DOHH2 (cell line): ENCODE measurements at regions not wholly inside any gene's neighbourhood (a gene's known extent, or its start where the extent isn't known, plus 50 kb on each side); places are given as distances from the start of the nearest gene placed in this dataset.

Experiments
- H3F3A ChIP-seq: fragments of 200-600 bp; sonication (generic), shearing (Covaris generic); 2 replicates; pipeline ENCODE4 v1.6.0; 2016; ENCODE audit warnings: antibody characterized with exemption, mild to moderate bottlenecking; ENCODE audit not compliant: control insufficient read depth, insufficient read depth
- H3K27ac ChIP-seq: fragments of 200-600 bp; sonication (generic); 2 replicates; pipeline ENCODE4 v1.5.1; 2014; ENCODE audit warnings: low read depth, mild to moderate bottlenecking, low read length, moderate library complexity
- H3K27me3 ChIP-seq: fragments of 200-600 bp; sonication (generic); 2 replicates; pipeline ENCODE4 v1.6.1; 2014; ENCODE audit warnings: mild to moderate bottlenecking, low read length, mixed read lengths; ENCODE audit not compliant: control insufficient read depth
- H3K36me3 ChIP-seq: fragments of 200-600 bp; sonication (generic); 2 replicates; pipeline ENCODE4 v1.6.1; 2014; ENCODE audit warnings: mild to moderate bottlenecking, low read length, moderate library complexity, mixed read lengths; ENCODE audit not compliant: control insufficient read depth
- H3K4me1 ChIP-seq: fragments of 200-600 bp; sonication (generic); 2 replicates; pipeline ENCODE4 v1.6.1; 2014; ENCODE audit warnings: mild to moderate bottlenecking, low read length, mixed read lengths; ENCODE audit not compliant: control insufficient read depth
- H3K4me2 ChIP-seq: fragments of 200-600 bp; sonication (generic); 2 replicates; pipeline ENCODE4 v1.6.0; 2014; ENCODE audit warnings: mild to moderate bottlenecking, low read length, moderate library complexity
- H3K4me3 ChIP-seq: fragments of 200-600 bp; sonication (generic); 2 replicates; pipeline ENCODE4 v1.5.1; 2014; ENCODE audit warnings: mild to moderate bottlenecking, low read length, mixed read lengths
- H3K79me2 ChIP-seq: fragments of 200-600 bp; sonication (generic); 2 replicates; pipeline ENCODE4 v1.6.1; 2014; ENCODE audit warnings: mild to moderate bottlenecking, low read length, mixed read lengths; ENCODE audit not compliant: control insufficient read depth
- H3K9me2 ChIP-seq: fragments of 200-600 bp; sonication (generic); replicated peaks from 2 replicates; pipeline ENCODE4 v1.6.1; 2014; ENCODE audit warnings: mild to moderate bottlenecking, low read length, mixed read lengths; ENCODE audit not compliant: control insufficient read depth
- H3K9me3 ChIP-seq: fragments of 200-600 bp; sonication (generic); 2 replicates; pipeline ENCODE4 v1.6.1; 2014; ENCODE audit warnings: antibody characterized with exemption, low read length, mixed read lengths; ENCODE audit not compliant: control insufficient read depth, insufficient read depth
- H4K20me1 ChIP-seq: fragments of 200-600 bp; sonication (generic); 2 replicates; pipeline ENCODE4 v1.6.0; 2014; ENCODE audit warnings: low read depth, mild to moderate bottlenecking, antibody characterized with exemption, low read length, moderate library complexity; ENCODE audit not compliant: control insufficient read depth, insufficient read depth
- CTCF ChIP-seq: fragments of 200-600 bp; sonication (generic); IDR thresholded peaks from one replicate; pipeline ENCODE4 v1.5.1; 2014; ENCODE audit warnings: antibody characterized with exemption, mild to moderate bottlenecking, low read depth, low read length; ENCODE audit not compliant: poor library complexity, severe bottlenecking
- EZH2phosphoT487 ChIP-seq: fragments of 200-600 bp; sonication (generic); IDR thresholded peaks from 2 replicates; pipeline ENCODE4 v1.6.1; 2017; ENCODE audit warnings: borderline replicate concordance, mild to moderate bottlenecking, antibody characterized with exemption, low read length, moderate library complexity, mixed read lengths

DNA sequence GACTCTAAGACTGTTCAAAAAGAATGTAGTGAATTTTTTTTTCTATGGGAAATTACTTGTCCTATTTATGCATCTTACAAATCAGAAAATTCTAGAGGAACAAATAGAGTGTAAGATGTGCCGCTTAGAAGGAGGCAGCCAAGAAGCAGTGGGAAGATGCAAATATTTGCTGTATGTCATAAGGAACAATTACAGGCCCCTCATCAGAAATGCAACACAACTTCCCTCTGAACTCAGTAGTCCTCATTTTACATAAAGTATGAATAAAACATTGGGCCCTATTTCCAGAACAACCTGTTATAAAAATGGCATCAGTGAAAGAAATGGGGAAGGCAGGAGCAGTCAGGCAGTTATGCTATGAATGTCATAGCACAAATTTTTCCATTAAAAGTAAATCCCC is 50.7 kb upstream of the SCG2 start:
- H3K4me2 ChIP-seq = no peak overlapping the region
- H3K4me3 ChIP-seq = no peak overlapping the region
- H3K27ac ChIP-seq = no peak overlapping the region
- no peaks in the 10 kb centered on the region for H3K79me2 ChIP-seq
- no peaks in the 10 kb centered on the region for H3K4me1 ChIP-seq
- H3K36me3 ChIP-seq = no peaks in the 10 kb centered on the region
- H3F3A ChIP-seq = no peaks in the 10 kb centered on the region
- no peaks in the 10 kb centered on the region for H4K20me1 ChIP-seq
- H3K9me3 ChIP-seq = no peaks in the 10 kb centered on the region
- H3K27me3 ChIP-seq = no peaks in the 10 kb centered on the region
- no peak for TF ChIP-seq EZH2phosphoT487
- TF ChIP-seq CTCF = no peak
- no peaks in the 10 kb centered on the region for H3K9me2 ChIP-seq

GRCh38 chr2:223652122-223652521 is 50.0 kb upstream of the SCG2 start:
- no peaks in the 10 kb centered on the region for H3K79me2 ChIP-seq
- no peaks in the 10 kb centered on the region for H3K36me3 ChIP-seq
- no peaks in the 10 kb centered on the region for H3K9me2 ChIP-seq
- TF ChIP-seq CTCF (no peak), EZH2phosphoT487 (no peak)
- no peak overlapping the region for H3K4me3 ChIP-seq
- H3K9me3 ChIP-seq = no peaks in the 10 kb centered on the region
- H4K20me1 ChIP-seq = no peaks in the 10 kb centered on the region
- no peak overlapping the region for H3K27ac ChIP-seq
- no peaks in the 10 kb centered on the region for H3K4me1 ChIP-seq
- no peaks in the 10 kb centered on the region for H3K27me3 ChIP-seq
- no peak overlapping the region for H3K4me2 ChIP-seq
- H3F3A ChIP-seq = no peaks in the 10 kb centered on the region
